Activated naive CD8-positive, alpha-beta T cell treated with anti-CD3 and anti-CD28 coated beads, Interleukin-2, amount 50 U/mL, for 24 hours (primary cell): ENCODE measurements at regions not wholly inside any gene's neighbourhood (a gene's known extent, or its start where the extent isn't known, plus 50 kb on each side); places are given as distances from the start of the nearest gene placed in this dataset.
"Not testable (repeated sequence)": the region's sequence is repeated elsewhere in the genome, so short reads cannot be mapped to it uniquely, and the experiment has no call there.

Experiments used
- ATAC-seq: fragments of 150-1000 bp; cut with Tn5 transposase; one replicate; pipeline ENCODE4 v1.10.0; 2021
- DNase-seq: peaks from one replicate; pipeline ENCODE4 v3.0.0; 2021
- H3K27ac Mint-ChIP-seq: one replicate; pipeline ENCODE4 v1.8.0; 2021; ENCODE audit warnings: mild to moderate bottlenecking, mixed read lengths
- H3K27me3 Mint-ChIP-seq: one replicate; pipeline ENCODE4 v1.8.0; 2021; ENCODE audit warnings: mixed read lengths
- H3K36me3 Mint-ChIP-seq: one replicate; pipeline ENCODE4 v1.8.0; 2021; ENCODE audit warnings: low read depth, mixed read lengths
- H3K4me1 Mint-ChIP-seq: one replicate; pipeline ENCODE4 v1.8.0; 2021; ENCODE audit warnings: mixed read lengths
- H3K4me3 Mint-ChIP-seq: one replicate; pipeline ENCODE4 v1.8.0; 2021; ENCODE audit warnings: mild to moderate bottlenecking, moderate library complexity, mixed read lengths
- H3K9me3 Mint-ChIP-seq: one replicate; pipeline ENCODE4 v1.8.0; 2021; ENCODE audit warnings: mixed read lengths

- Mint-ChIP-seq H3K27ac (no peak overlapping the region), H3K4me1 (no peaks in the 10 kb centered on the region)
- no peak for ATAC-seq
These were observed 85.4 kb upstream of the FOXQ1 start for GRCh38 chr6:1226277-1227099.

GRCh38 chr6:1224514-1224913, 87.4 kb upstream of the FOXQ1 start:
- no peak for DNase-seq
- Mint-ChIP-seq H3K27ac (no peak overlapping the region), H3K36me3 (no peaks in the 10 kb centered on the region), H3K4me3 (no peak overlapping the region), H3K4me1 (no peaks in the 10 kb centered on the region), H3K27me3 (peaks cover 5% of the 10 kb centered on the region), H3K9me3 (no peaks in the 10 kb centered on the region)
- no peak for ATAC-seq

More at GRCh38 chr6:1226277-1227099, 85.4 kb upstream of the FOXQ1 start:
- no peak overlapping the region for H3K4me3 Mint-ChIP-seq
- DNase-seq, result no peak
- no peaks in the 10 kb centered on the region for H3K36me3 Mint-ChIP-seq
- no peaks in the 10 kb centered on the region for H3K9me3 Mint-ChIP-seq
- H3K27me3 Mint-ChIP-seq, result peaks cover 5% of the 10 kb centered on the region

- Mint-ChIP-seq H3K36me3 (no peaks in the 10 kb centered on the region), H3K27ac (no peak overlapping the region), H3K4me3 (no peak overlapping the region), H3K9me3 (no peaks in the 10 kb centered on the region), H3K27me3 (peaks cover 5% of the 10 kb centered on the region), H3K4me1 (no peaks in the 10 kb centered on the region)
- DNase-seq (no peak), ATAC-seq (no peak)
These were observed 88.9 kb upstream of the FOXQ1 start for GRCh38 chr6:1222728-1223595.

GRCh38 chr6:1217396-1217795, 94.5 kb upstream of the FOXQ1 start:
- Mint-ChIP-seq H3K27ac (no peak overlapping the region), H3K4me1 (no peaks in the 10 kb centered on the region), H3K36me3 (no peaks in the 10 kb centered on the region), H3K4me3 (no peak overlapping the region), H3K27me3 (peaks cover 5% of the 10 kb centered on the region), H3K9me3 (no peaks in the 10 kb centered on the region)
- ATAC-seq (no peak), DNase-seq (no peak)

GRCh38 chr6:1216488-1216974, 95.4 kb upstream of the FOXQ1 start:
- Mint-ChIP-seq H3K27ac (no peak overlapping the region), H3K27me3 (peaks cover 7% of the 10 kb centered on the region), H3K4me1 (no peaks in the 10 kb centered on the region), H3K4me3 (no peak overlapping the region), H3K36me3 (no peaks in the 10 kb centered on the region), H3K9me3 (no peaks in the 10 kb centered on the region)
- ATAC-seq, result no peak
- no peak for DNase-seq

- H3K36me3 Mint-ChIP-seq, result no peaks in the 10 kb centered on the region
- no peaks in the 10 kb centered on the region for H3K4me1 Mint-ChIP-seq
- H3K4me3 Mint-ChIP-seq, result no peak overlapping the region
- no peak overlapping the region for H3K27ac Mint-ChIP-seq
- H3K9me3 Mint-ChIP-seq, result no peaks in the 10 kb centered on the region
- H3K27me3 Mint-ChIP-seq, result peaks cover 7% of the 10 kb centered on the region
- DNase-seq (no peak), ATAC-seq (no peak)
These were observed 95.9 kb upstream of the FOXQ1 start for GRCh38 chr6:1215884-1216487.

- Mint-ChIP-seq H3K4me3 (no peak overlapping the region), H3K4me1 (no peaks in the 10 kb centered on the region), H3K27me3 (peaks cover 7% of the 10 kb centered on the region), H3K36me3 (no peaks in the 10 kb centered on the region), H3K9me3 (no peaks in the 10 kb centered on the region), H3K27ac (no peak overlapping the region)
- ATAC-seq (no peak), DNase-seq (no peak)
These were observed 96.9 kb upstream of the FOXQ1 start for GRCh38 chr6:1215023-1215422.

GRCh38 chr6:1212919-1213318, 99.0 kb upstream of the FOXQ1 start:
- Mint-ChIP-seq H3K27me3 (peaks cover 18% of the 10 kb centered on the region), H3K4me1 (no peaks in the 10 kb centered on the region), H3K36me3 (no peaks in the 10 kb centered on the region), H3K27ac (no peak overlapping the region), H3K4me3 (no peak overlapping the region), H3K9me3 (no peaks in the 10 kb centered on the region)
- DNase-seq (no peak), ATAC-seq (no peak)

- H3K4me1 Mint-ChIP-seq, H3K9me3 Mint-ChIP-seq, H3K4me3 Mint-ChIP-seq, DNase-seq, H3K27ac Mint-ChIP-seq, ATAC-seq, H3K36me3 Mint-ChIP-seq: not testable (repeated sequence)
- H3K27me3 Mint-ChIP-seq, result peaks cover 23% of the 10 kb centered on the region
These were observed 99.8 kb upstream of the FOXQ1 start for GRCh38 chr6:1212138-1212537.

GRCh38 chr6:1210631-1211030, 101.3 kb upstream of the FOXQ1 start:
- H3K4me3 Mint-ChIP-seq, H3K27ac Mint-ChIP-seq, DNase-seq, H3K4me1 Mint-ChIP-seq, H3K36me3 Mint-ChIP-seq, ATAC-seq, H3K9me3 Mint-ChIP-seq: not testable (repeated sequence)
- peaks cover 25% of the 10 kb centered on the region for H3K27me3 Mint-ChIP-seq

- no peaks in the 10 kb centered on the region for H3K9me3 Mint-ChIP-seq
- no peaks in the 10 kb centered on the region for H3K36me3 Mint-ChIP-seq
- ATAC-seq (no peak), DNase-seq (no peak)
- no peaks in the 10 kb centered on the region for H3K4me1 Mint-ChIP-seq
- peaks cover 25% of the 10 kb centered on the region for H3K27me3 Mint-ChIP-seq
- no peak overlapping the region for H3K27ac Mint-ChIP-seq
- H3K4me3 Mint-ChIP-seq, result no peak overlapping the region
These were observed 103.0 kb upstream of the FOXQ1 start for GRCh38 chr6:1208876-1209275.

- Mint-ChIP-seq H3K27me3 (peaks cover 17% of the 10 kb centered on the region), H3K4me3 (no peak overlapping the region), H3K36me3 (no peaks in the 10 kb centered on the region), H3K4me1 (peaks cover 11% of the 10 kb centered on the region), H3K27ac (no peak overlapping the region), H3K9me3 (no peaks in the 10 kb centered on the region)
- ATAC-seq (no peak), DNase-seq (no peak)
These were observed 108.4 kb upstream of the FOXQ1 start for GRCh38 chr6:1203546-1203945.

- H3K36me3 Mint-ChIP-seq, result no peaks in the 10 kb centered on the region
- peak; percentile 73 for ATAC-seq
- DNase-seq, result no peak
- no peak overlapping the region for H3K4me3 Mint-ChIP-seq
- H3K9me3 Mint-ChIP-seq, result no peaks in the 10 kb centered on the region
- peaks cover 12% of the 10 kb centered on the region for H3K27me3 Mint-ChIP-seq
- H3K4me1 Mint-ChIP-seq, result peaks cover 11% of the 10 kb centered on the region
- no peak overlapping the region for H3K27ac Mint-ChIP-seq
These were observed 109.7 kb upstream of the FOXQ1 start for GRCh38 chr6:1202201-1202600.

- peak; percentile 22 for ATAC-seq
- H3K36me3 Mint-ChIP-seq, result no peaks in the 10 kb centered on the region
These were observed 110.2 kb upstream of the FOXQ1 start for GRCh38 chr6:1201547-1202200.

More at GRCh38 chr6:1201547-1202200, 110.2 kb upstream of the FOXQ1 start:
- H3K27me3 Mint-ChIP-seq, result peaks cover 14% of the 10 kb centered on the region
- peak; percentile 12 for DNase-seq
- H3K27ac Mint-ChIP-seq, result no peak overlapping the region
- peaks cover 11% of the 10 kb centered on the region for H3K4me1 Mint-ChIP-seq
- H3K4me3 Mint-ChIP-seq, result no peak overlapping the region
- no peaks in the 10 kb centered on the region for H3K9me3 Mint-ChIP-seq
